Neural crest cell (in vitro differentiated cells): ENCODE measurements at regions not wholly inside any gene's neighbourhood (a gene's known extent, or its start where the extent isn't known, plus 50 kb on each side); places are given as distances from the start of the nearest gene placed in this dataset.

Experiments used
- DNase-seq: peaks from one replicate; pipeline ENCODE4 v3.0.0; 2021; ENCODE audit warnings: low read depth, mixed read lengths, low spot score
- H3K27ac Mint-ChIP-seq: one replicate; pipeline ENCODE4 v1.8.0; 2021; ENCODE audit warnings: mild to moderate bottlenecking, mixed read lengths; ENCODE audit not compliant: unreplicated experiment
- H3K27me3 Mint-ChIP-seq: 2 replicates; pipeline ENCODE4 v1.8.0; 2021; ENCODE audit warnings: low read depth, mild to moderate bottlenecking, mixed read lengths
- H3K36me3 Mint-ChIP-seq: 2 replicates; pipeline ENCODE4 v1.8.0; 2021; ENCODE audit warnings: low read depth, mild to moderate bottlenecking, mixed read lengths
- H3K4me1 Mint-ChIP-seq: 2 replicates; pipeline ENCODE4 v1.8.0; 2021; ENCODE audit warnings: mixed read lengths
- H3K4me3 Mint-ChIP-seq: one replicate; pipeline ENCODE4 v1.8.0; 2021; ENCODE audit warnings: mild to moderate bottlenecking, mixed read lengths
- H3K9me3 Mint-ChIP-seq: 2 replicates; pipeline ENCODE4 v1.8.0; 2021; ENCODE audit warnings: mixed read lengths
- CTCF ChIP-seq: fragments of 200-600 bp; sonication (generic); conservative IDR thresholded peaks from 2 replicates; pipeline ENCODE4 v1.5.0; 2021; ENCODE audit warnings: antibody characterized with exemption, mild to moderate bottlenecking

GRCh38 chr13:111961236-111961635 is 105.7 kb upstream of the SOX1 start:
- no peak overlapping the region for H3K4me3 Mint-ChIP-seq
- no peaks in the 10 kb centered on the region for H3K9me3 Mint-ChIP-seq
- H3K36me3 Mint-ChIP-seq, result no peaks in the 10 kb centered on the region
- no peak for DNase-seq
- H3K4me1 Mint-ChIP-seq, result no peaks in the 10 kb centered on the region
- H3K27ac Mint-ChIP-seq, result no peak overlapping the region
- no peaks in the 10 kb centered on the region for H3K27me3 Mint-ChIP-seq
- no peak for TF ChIP-seq CTCF

- H3K9me3 Mint-ChIP-seq, result no peaks in the 10 kb centered on the region
- DNase-seq, result no peak
- TF ChIP-seq CTCF, result no peak
- no peaks in the 10 kb centered on the region for H3K36me3 Mint-ChIP-seq
- no peak overlapping the region for H3K4me3 Mint-ChIP-seq
- no peak overlapping the region for H3K27ac Mint-ChIP-seq
- H3K27me3 Mint-ChIP-seq, result no peaks in the 10 kb centered on the region
- no peaks in the 10 kb centered on the region for H3K4me1 Mint-ChIP-seq
Measured at GRCh38 chr13:111961651-111962192, 105.2 kb upstream of the SOX1 start.

GRCh38 chr13:111962431-111962891 is 104.5 kb upstream of the SOX1 start:
- no peak for DNase-seq
- peaks cover 3% of the 10 kb centered on the region for H3K4me1 Mint-ChIP-seq
- TF ChIP-seq CTCF, result no peak
- no peaks in the 10 kb centered on the region for H3K9me3 Mint-ChIP-seq
- no peaks in the 10 kb centered on the region for H3K36me3 Mint-ChIP-seq
- H3K27me3 Mint-ChIP-seq, result no peaks in the 10 kb centered on the region
- H3K27ac Mint-ChIP-seq, result no peak overlapping the region
- no peak overlapping the region for H3K4me3 Mint-ChIP-seq

GRCh38 chr13:111963031-111963430 is 103.9 kb upstream of the SOX1 start:
- no peak overlapping the region for H3K27ac Mint-ChIP-seq
- no peak for TF ChIP-seq CTCF
- H3K4me1 Mint-ChIP-seq, result peaks cover 9% of the 10 kb centered on the region
- H3K36me3 Mint-ChIP-seq, result no peaks in the 10 kb centered on the region
- H3K4me3 Mint-ChIP-seq, result no peak overlapping the region
- H3K27me3 Mint-ChIP-seq, result no peaks in the 10 kb centered on the region
- H3K9me3 Mint-ChIP-seq, result no peaks in the 10 kb centered on the region
- no peak for DNase-seq

GRCh38 chr13:111964411-111965035 is 102.4 kb upstream of the SOX1 start:
- Mint-ChIP-seq H3K27ac (no peak overlapping the region), H3K4me3 (no peak overlapping the region), H3K9me3 (no peaks in the 10 kb centered on the region), H3K4me1 (peaks cover 11% of the 10 kb centered on the region), H3K36me3 (no peaks in the 10 kb centered on the region), H3K27me3 (no peaks in the 10 kb centered on the region)
- DNase-seq, result no peak
- TF ChIP-seq CTCF, result no peak
